A549 (cell line): ENCODE measurements at regions not wholly inside any gene's neighbourhood (a gene's known extent, or its start where the extent isn't known, plus 50 kb on each side); places are given as distances from the start of the nearest gene placed in this dataset.

Experiments
- ATAC-seq, 2 experiments: fragments of 200-7000 bp in 1 of 2; fragments of >200 bp in 1 of 2; cut with Nextera tagmentation in 1 of 2; cut with Tn5 transposase in 1 of 2; 3 replicates each; pipeline versions ENCODE4 v1.8.0 to v1.9.1; 2018 to 2020; ENCODE audit warnings: mild to moderate bottlenecking in 1 of 2, moderate library complexity in 1 of 2
- CTCF ChIA-PET: fragments of 300-600 bp; sonication (Branson Sonifier 250); formaldehyde crosslinking; extraction: SDS; loops from one replicate; lab custom pipeline; 2021; ENCODE audit warnings: antibody characterized with exemption, inconsistent platforms; lab: Yijun Ruan, JAX
- POLR2A ChIA-PET: fragments of 350-600 bp; formaldehyde crosslinking; extraction: SDS; loops from one replicate; lab custom pipeline; 2021; ENCODE audit warnings: antibody characterized with exemption, inconsistent platforms; lab: Yijun Ruan, JAX
- DNase-seq, 2 experiments: peaks; one replicate each; pipeline versions ENCODE4 v3.0.0 to v3.0.0-alpha.2; 2011 to 2016; ENCODE audit warnings: low read depth in 1 of 2, low spot score in 1 of 2
- FAIRE-seq: peaks from 2 replicates; lab custom pipeline; 2011; peaks lifted over from hg19 to GRCh38; lab: Jason Lieb, UNC
- H3K27ac ChIP-seq, 2 experiments: fragments of >200 bp; sonication (Bioruptor Twin); formaldehyde crosslinking; 3 replicates each; pipeline ENCODE4 v1.5.1; 2016 to 2017
- H3K4me1 ChIP-seq: fragments of >200 bp; sonication (Bioruptor Twin); formaldehyde crosslinking; 3 replicates; pipeline ENCODE4 v1.6.1; 2016
- H3K4me2 ChIP-seq: fragments of >200 bp; sonication (Bioruptor Twin); formaldehyde crosslinking; 3 replicates; pipeline ENCODE4 v1.6.1; 2016
- H3K4me3 ChIP-seq: fragments of >200 bp; sonication (Bioruptor Twin); formaldehyde crosslinking; 3 replicates; pipeline ENCODE4 v1.5.1; 2016
- H3K9me3 ChIP-seq: fragments of >200 bp; sonication (Bioruptor Twin); formaldehyde crosslinking; 3 replicates; pipeline ENCODE4 v1.6.1; 2016
- ATOH8 ChIP-seq: fragments of 250-450 bp; sonication (Bioruptor Pico); IDR thresholded peaks from 2 replicates; pipeline ENCODE4 v1.5.0; 2020; ENCODE audit warnings: low read depth, mild to moderate bottlenecking, moderate library complexity
- BHLHE40 ChIP-seq: IDR thresholded peaks from 2 replicates; pipeline ENCODE4 v1.6.1; 2012; ENCODE audit warnings: low read depth, low read length, inconsistent platforms
- CBX2 ChIP-seq: fragments of 200-600 bp; sonication (generic); IDR thresholded peaks from 2 replicates; pipeline ENCODE4 v1.6.1; 2016; ENCODE audit warnings: low read depth, mild to moderate bottlenecking, borderline replicate concordance
- CEBPB ChIP-seq, 2 experiments: fragments of >200 bp in 1 of 2; sonication (Bioruptor Twin) in 1 of 2; formaldehyde crosslinking in 1 of 2; IDR thresholded peaks; 2 replicates each; pipeline ENCODE4 v1.6.1; 2012 to 2016
- CHD2 ChIP-seq: fragments of 150-350 bp; IDR thresholded peaks from 2 replicates; pipeline ENCODE4 v1.6.1; 2014; ENCODE audit warnings: low read length; ENCODE audit not compliant: partially characterized antibody
- EP300 ChIP-seq, 2 experiments: fragments of >200 bp; sonication (Bioruptor Twin); formaldehyde crosslinking; IDR thresholded peaks; 2 replicates in 1 of 2; 3 replicates in 1 of 2; pipeline ENCODE4 v1.6.1; 2016 to 2017
- FOSL2 ChIP-seq, 2 experiments: fragments of 450-650 bp in 1 of 2; fragments of >200 bp in 1 of 2; sonication (Bioruptor Twin) in 1 of 2; formaldehyde crosslinking; IDR thresholded peaks; 2 replicates each; pipeline versions ENCODE4 v1.5.0 to v1.6.1; 2016 to 2020; ENCODE audit warnings: mild to moderate bottlenecking in 1 of 2, moderate library complexity in 1 of 2
- HDAC2 ChIP-seq: fragments of 200-600 bp; sonication (generic); IDR thresholded peaks from 2 replicates; pipeline ENCODE4 v1.6.1; 2016
- HEYL ChIP-seq: fragments of 250-450 bp; sonication (Bioruptor Pico); IDR thresholded peaks from 2 replicates; pipeline ENCODE4 v1.8.0; 2021; ENCODE audit warnings: mild to moderate bottlenecking, moderate library complexity
- HOXB13 ChIP-seq: fragments of 250-450 bp; sonication (Bioruptor Pico); IDR thresholded peaks from 2 replicates; pipeline ENCODE4 v1.5.0; 2020; ENCODE audit warnings: low read depth, mild to moderate bottlenecking, moderate library complexity
- KDM1A ChIP-seq: fragments of 200-600 bp; sonication (generic); IDR thresholded peaks from 2 replicates; pipeline ENCODE4 v1.6.1; 2016; ENCODE audit warnings: low read depth, mild to moderate bottlenecking
- MAZ ChIP-seq: fragments of 150-350 bp; IDR thresholded peaks from 2 replicates; pipeline ENCODE4 v1.6.1; 2014; ENCODE audit warnings: antibody characterized with exemption, low read depth, low read length, borderline replicate concordance
- NPAS2 ChIP-seq: fragments of 250-450 bp; sonication (Bioruptor Pico); IDR thresholded peaks from 2 replicates; pipeline ENCODE4 v1.8.0; 2022; ENCODE audit warnings: mild to moderate bottlenecking, moderate library complexity, borderline replicate concordance
- NR3C1 ChIP-seq: fragments of >200 bp; sonication (Bioruptor Twin); formaldehyde crosslinking; IDR thresholded peaks from 3 replicates; pipeline ENCODE4 v1.6.1; 2017
- PBX3 ChIP-seq: IDR thresholded peaks from 2 replicates; pipeline ENCODE4 v1.6.1; 2012
- POLR2A ChIP-seq: IDR thresholded peaks from 2 replicates; pipeline ENCODE4 v1.6.1; 2012; ENCODE audit warnings: mild to moderate bottlenecking, low read length
- RAD21 ChIP-seq, 2 experiments: fragments of >200 bp in 1 of 2; sonication (Bioruptor Twin) in 1 of 2; formaldehyde crosslinking in 1 of 2; IDR thresholded peaks in 1 of 2; conservative IDR thresholded peaks in 1 of 2; 2 replicates in 1 of 2; 3 replicates in 1 of 2; pipeline ENCODE4 v1.6.1; 2012 to 2018; ENCODE audit warnings: inconsistent platforms in 1 of 2
- REST ChIP-seq: fragments of 200-600 bp; sonication (generic); IDR thresholded peaks from 2 replicates; pipeline ENCODE4 v1.6.1; 2016; ENCODE audit warnings: antibody characterized with exemption, mild to moderate bottlenecking, moderate library complexity
- RFX5 ChIP-seq: fragments of 450-650 bp; IDR thresholded peaks from 2 replicates; pipeline ENCODE4 v1.7.1; 2014; ENCODE audit warnings: antibody characterized with exemption, mild to moderate bottlenecking, moderate library complexity
- RNF2 ChIP-seq: fragments of 200-600 bp; sonication (generic); IDR thresholded peaks from 2 replicates; pipeline ENCODE4 v1.6.1; 2016; ENCODE audit warnings: low read depth, mild to moderate bottlenecking, antibody characterized with exemption, moderate library complexity, borderline replicate concordance
- SMC3 ChIP-seq: fragments of >200 bp; sonication (Bioruptor Twin); formaldehyde crosslinking; IDR thresholded peaks from 3 replicates; pipeline ENCODE4 v1.6.1; 2018; ENCODE audit warnings: inconsistent platforms
- ZFP36 ChIP-seq: fragments of 450-650 bp; IDR thresholded peaks from 2 replicates; pipeline ENCODE4 v1.6.1; 2014; ENCODE audit warnings: borderline replicate concordance; ENCODE audit not compliant: partially characterized antibody
- ZSCAN20 ChIP-seq: fragments of 250-450 bp; sonication (Bioruptor Pico); IDR thresholded peaks from 2 replicates; pipeline ENCODE4 v1.8.0; 2022; ENCODE audit warnings: mild to moderate bottlenecking, moderate library complexity
- WGBS: methylation state at CpG from one replicate; pipeline ENCODE4 v1.1.6; 2017; ENCODE audit errors: missing lambda C conversion rate; 5-methylcytosine and 5-hydroxymethylcytosine counted together

- WGBS: 41% methylated on average over 8 of the region's 8 CpGs
- Histone ChIP-seq H3K4me1 (no peaks in the 10 kb centered on the region), H3K4me3 (no peak overlapping the region), H3K9me3 (no peaks in the 10 kb centered on the region), H3K4me2 (no peak overlapping the region), H3K27ac (no peak overlapping the region)
- DNase-seq (no peak), FAIRE-seq (no peak), ATAC-seq (no peak)
- ChIA-PET CTCF (no interaction called here), POLR2A (no interaction called here)
- TF ChIP-seq HEYL (CRISPR knock-in tag) (no peak), RFX5 (no peak), NR3C1 (no peak)
These were observed 287.7 kb upstream of the NR2F2 start for GRCh38 chr15:96042734-96043224.

GRCh38 chr15:96043591-96044171 lies 286.8 kb upstream of the NR2F2 start:
- H3K27ac ChIP-seq: no peak overlapping the region
- H3K4me3 ChIP-seq: no peak overlapping the region
- ATAC-seq (no peak), FAIRE-seq (no peak)
- 51% methylated on average over 7 of the region's 7 CpGs for WGBS
- H3K4me1 ChIP-seq: no peaks in the 10 kb centered on the region
- H3K9me3 ChIP-seq: no peaks in the 10 kb centered on the region
- no peak for TF ChIP-seq NPAS2
- no peak for TF ChIP-seq KDM1A
- no peak for TF ChIP-seq SMC3
- TF ChIP-seq CEBPB (IDR thresholded peaks at IDR 0.05): no peak
- no peak for TF ChIP-seq ZSCAN20 (CRISPR knock-in tag)
- TF ChIP-seq ATOH8 (CRISPR knock-in tag): no peak
- no peak for TF ChIP-seq BHLHE40
- no peak for TF ChIP-seq FOSL2 (IDR thresholded peaks at IDR 0.05)
- TF ChIP-seq FOSL2 (CRISPR knock-in tag; IDR thresholded peaks at IDR 0.05): no peak
- TF ChIP-seq RAD21 (conservative IDR thresholded peaks at IDR 0.05 in 1 of 2, IDR thresholded peaks at IDR 0.05 in 1 of 2): no peak
- no peak for TF ChIP-seq HDAC2
- TF ChIP-seq, all 56 proteins: peak for 0
- ChIA-PET POLR2A (no interaction called here), CTCF (interaction anchor here (1.0 to 1.1 kb wide), 2 partner anchors 283 to 986 kb away, joined by 3 read pairs; no protein-coding TSS in a partner anchor)
- H3K4me2 ChIP-seq: no peak overlapping the region
- DNase-seq: no peak

GRCh38 chr15:96046620-96047240 lies 283.8 kb upstream of the NR2F2 start:
- no peak overlapping the region for H3K4me2 ChIP-seq
- ATAC-seq (no peak), FAIRE-seq (no peak)

GRCh38 chr15:96047255-96047931 lies 283.1 kb upstream of the NR2F2 start:
- CTCF ChIA-PET: no interaction called here
- DNase-seq: no peak
- H3K27ac ChIP-seq: no peak overlapping the region
- no peak overlapping the region for H3K4me2 ChIP-seq
- TF ChIP-seq RAD21 (conservative IDR thresholded peaks at IDR 0.05 in 1 of 2, IDR thresholded peaks at IDR 0.05 in 1 of 2) (no peak), CHD2 (no peak), RFX5 (no peak), ZFP36 (no peak), CEBPB (IDR thresholded peaks at IDR 0.05) (no peak), POLR2A (no peak), MAZ (no peak), HEYL (CRISPR knock-in tag) (no peak), RNF2 (no peak), EP300 (IDR thresholded peaks at IDR 0.05) (no peak), REST (no peak)
- TF ChIP-seq, all 56 proteins: peak for 0
- 51% methylated on average over 14 of the region's 14 CpGs for WGBS
- ATAC-seq: no peak
- Histone ChIP-seq H3K4me3 (no peak overlapping the region), H3K9me3 (no peaks in the 10 kb centered on the region), H3K4me1 (no peaks in the 10 kb centered on the region)
- no peak for FAIRE-seq
- POLR2A ChIA-PET: no interaction called here

More at GRCh38 chr15:96046620-96047240, 283.8 kb upstream of the NR2F2 start:
- Histone ChIP-seq H3K9me3 (no peaks in the 10 kb centered on the region), H3K4me3 (no peak overlapping the region)
- DNase-seq: no peak
- 63% methylated on average over 5 of the region's 5 CpGs for WGBS
- CTCF ChIA-PET: no interaction called here
- TF ChIP-seq CBX2 (no peak), HOXB13 (no peak), PBX3 (no peak)
- TF ChIP-seq, all 56 proteins: peak for 0
- Histone ChIP-seq H3K4me1 (no peaks in the 10 kb centered on the region), H3K27ac (no peak overlapping the region)
- POLR2A ChIA-PET: no interaction called here
